GM12878 (cell line): ENCODE measurements at regions not wholly inside any gene's neighbourhood (a gene's known extent, or its start where the extent isn't known, plus 50 kb on each side); places are given as distances from the start of the nearest gene placed in this dataset.
"Not testable (repeated sequence)": the region's sequence is repeated elsewhere in the genome, so short reads cannot be mapped to it uniquely, and the experiment has no call there.

Experiments
- ATAC-seq: fragments of 200-7000 bp; cut with Tn5 transposase; 3 replicates; pipeline ENCODE4 v1.9.1; 2020; ENCODE audit warnings: mild to moderate bottlenecking, moderate library complexity
- BruUV-seq: library from RNA; stranded (reverse); fragments of 400-500 nt; replicated peaks from 2 replicates; lab custom pipeline; 2021; lab: Mats Ljungman, UMichigan
- CTCF ChIA-PET: fragments of 300-600 bp; sonication (Branson Sonifier 250); formaldehyde crosslinking; extraction: SDS; loops from one replicate; lab custom pipeline; 2021; ENCODE audit warnings: inconsistent platforms; lab: Yijun Ruan, JAX
- POLR2A ChIA-PET: fragments of 350-600 bp; formaldehyde crosslinking; extraction: SDS; loops from one replicate; lab custom pipeline; 2021; ENCODE audit warnings: inconsistent platforms; lab: Charles Lee
- RAD21 ChIA-PET: fragments of 300-600 bp; sonication (Branson Sonifier 250); formaldehyde crosslinking; loops from one replicate; lab custom pipeline; 2023; ENCODE audit warnings: antibody characterized with exemption; ENCODE audit not compliant: unreplicated experiment; lab: Charles Lee
- SMC1A ChIA-PET: fragments of 300-600 bp; sonication (Branson Sonifier 250); formaldehyde crosslinking; loops from one replicate; lab custom pipeline; 2023; ENCODE audit not compliant: unreplicated experiment, uncharacterized antibody; lab: Charles Lee
- DNase-seq: peaks from one replicate; pipeline ENCODE4 v3.0.0-alpha.2; 2011; ENCODE audit warnings: low read depth, low spot score
- FAIRE-seq: peaks from 3 replicates; lab custom pipeline; 2011; peaks lifted over from hg19 to GRCh38; lab: Jason Lieb, UNC
- H2AFZ ChIP-seq: 2 replicates; pipeline ENCODE4 v1.6.0; 2011; ENCODE audit warnings: low read depth, low read length, control low read depth; ENCODE audit not compliant: control insufficient read depth
- H3K27ac ChIP-seq: 2 replicates; pipeline ENCODE4 v1.5.1; 2011; ENCODE audit warnings: control low read depth; ENCODE audit not compliant: control insufficient read depth, insufficient read depth
- H3K27me3 ChIP-seq, 2 experiments: replicated peaks in 1 of 2; 2 replicates each; pipeline versions ENCODE4 v1.6.0 to v1.6.1; 2011; ENCODE audit warnings: low read length in 1 of 2; ENCODE audit not compliant: control insufficient read depth in 2 of 2, insufficient read depth in 2 of 2
- H3K36me3 ChIP-seq, 2 experiments: 2 replicates each; pipeline ENCODE4 v1.5.1; 2011; ENCODE audit warnings: low read length in 1 of 2; ENCODE audit not compliant: control insufficient read depth in 2 of 2, insufficient read depth in 2 of 2
- H3K4me1 ChIP-seq: 2 replicates; pipeline ENCODE4 v1.6.1; 2011; ENCODE audit warnings: mild to moderate bottlenecking, low read length, moderate library complexity, mixed read lengths; ENCODE audit not compliant: control insufficient read depth, insufficient read depth
- H3K4me2 ChIP-seq: 2 replicates; pipeline ENCODE4 v1.6.0; 2011; ENCODE audit warnings: control low read depth; ENCODE audit not compliant: control insufficient read depth, insufficient read depth
- H3K4me3 ChIP-seq: fragments of 200-600 bp; sonication (generic); 2 replicates; pipeline ENCODE4 v1.5.1; 2016
- H3K79me2 ChIP-seq: 2 replicates; pipeline ENCODE4 v1.6.0; 2011; ENCODE audit warnings: low read length; ENCODE audit not compliant: control insufficient read depth, insufficient read depth
- H3K9ac ChIP-seq: 2 replicates; pipeline ENCODE4 v1.8.0; 2011; ENCODE audit warnings: low read length, control low read depth, mixed read lengths; ENCODE audit not compliant: control insufficient read depth, insufficient read depth
- H3K9me3 ChIP-seq: replicated peaks from 3 replicates; pipeline ENCODE4 v1.5.1; 2011; ENCODE audit warnings: mild to moderate bottlenecking, low read length; ENCODE audit not compliant: control insufficient read depth, insufficient read depth
- H4K20me1 ChIP-seq: 2 replicates; pipeline ENCODE4 v1.6.0; 2011; ENCODE audit not compliant: control insufficient read depth, insufficient read depth
- ATF7 ChIP-seq: fragments of 450-650 bp; IDR thresholded peaks from 2 replicates; pipeline ENCODE4 v1.6.1; 2016; ENCODE audit warnings: low read depth, mild to moderate bottlenecking
- CHD2 ChIP-seq: IDR thresholded peaks from 2 replicates; pipeline ENCODE4 v1.6.1; 2011; ENCODE audit warnings: low read depth, low read length, improper control_type of control experiment, borderline replicate concordance
- NFYA ChIP-seq: IDR thresholded peaks from 2 replicates; pipeline ENCODE4 v1.6.1; 2011; ENCODE audit warnings: low read depth, mild to moderate bottlenecking, low read length, improper control_type of control experiment, borderline replicate concordance
- NFYB ChIP-seq: IDR thresholded peaks from 2 replicates; pipeline ENCODE4 v1.6.1; 2011; ENCODE audit warnings: low read depth, mild to moderate bottlenecking, low read length, improper control_type of control experiment, moderate library complexity; ENCODE audit not compliant: insufficient read depth
- WGBS: methylation state at CpG from one replicate; pipeline ENCODE4 v1.1.6; 2016; ENCODE audit warnings: low lambda C conversion rate; ENCODE audit not compliant: insufficient replicate concordance, insufficient coverage; ENCODE audit errors: missing lambda C conversion rate; 5-methylcytosine and 5-hydroxymethylcytosine counted together
- in situ Hi-C: fragments of 300-500 bp; cut with MboI; formaldehyde crosslinking; loops from 9 replicates; pipeline ENCODE4 v1.14.3; 2018; ENCODE audit warnings: mixed read lengths
- intact Hi-C: fragments of 100-400 bp; cut with micrococcal nuclease; formaldehyde crosslinking; loops from one replicate; pipeline ENCODE4 v1.14.2; 2022; ENCODE audit not compliant: unreplicated experiment

DNA sequence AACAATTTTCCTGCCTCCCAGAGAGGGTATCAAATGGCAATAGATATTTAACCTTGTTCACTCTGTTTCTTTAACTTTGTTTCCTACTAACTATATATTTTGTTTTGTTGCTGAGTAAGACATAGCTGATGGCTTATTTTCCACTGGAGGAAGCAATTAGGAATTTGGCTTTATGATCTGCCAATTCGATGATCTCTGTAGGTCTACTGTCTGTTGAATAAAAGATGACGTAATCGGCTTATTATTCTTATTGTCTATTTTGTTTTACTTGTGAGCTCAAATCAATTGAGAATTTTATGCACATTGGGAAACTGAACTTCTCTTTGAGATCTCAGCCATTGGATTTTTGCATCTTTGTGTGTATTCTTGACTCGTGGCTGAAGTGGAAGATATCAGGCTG is 862.6 kb downstream of the EFNB2 start:
- H3K79me2 ChIP-seq, result no peaks in the 10 kb centered on the region
- no peaks in the 10 kb centered on the region for H3K27me3 ChIP-seq
- intact Hi-C loops (no loop called here), in situ Hi-C loops (no loop called here)
- ChIA-PET RAD21 (no interaction called here), CTCF (no interaction called here), POLR2A (no interaction called here), SMC1A (no interaction called here)
- DNase-seq (no peak), FAIRE-seq (no peak), ATAC-seq (no peak)
- no peak overlapping the region for H3K27ac ChIP-seq
- H3K9me3 ChIP-seq, result no peaks in the 10 kb centered on the region
- TF ChIP-seq ATF7 (peak; percentile 53; the same call in 1 of the 2 replicates), CHD2 (no peak), NFYB (no peak), NFYA (no peak)
- H3K4me2 ChIP-seq, result no peak overlapping the region
- H3K4me3 ChIP-seq, result no peak overlapping the region
- BruUV-seq, result no TSS peak
- no peak overlapping the region for H2AFZ ChIP-seq
- 44% methylated on average over 4 of the region's 4 CpGs for WGBS
- H3K36me3 ChIP-seq, result no peaks in the 10 kb centered on the region
- no peak overlapping the region for H3K9ac ChIP-seq
- no peaks in the 10 kb centered on the region for H3K4me1 ChIP-seq
- H4K20me1 ChIP-seq, result no peaks in the 10 kb centered on the region

- POLR2A ChIA-PET, H3K4me2 ChIP-seq, H3K9ac ChIP-seq, SMC1A ChIA-PET, H3K4me1 ChIP-seq, H3K79me2 ChIP-seq, H3K27ac ChIP-seq, BruUV-seq, H3K27me3 ChIP-seq, CTCF ChIA-PET, ATAC-seq, H4K20me1 ChIP-seq, H3K36me3 ChIP-seq, H3K9me3 ChIP-seq, H3K4me3 ChIP-seq, intact Hi-C loops, DNase-seq, in situ Hi-C loops, FAIRE-seq, H2AFZ ChIP-seq: not testable (repeated sequence)
- RAD21 ChIA-PET, result interaction anchor here (0.7 kb wide), 1 partner anchor 139 kb away, joined by 3 read pairs; no protein-coding TSS in a partner anchor
- WGBS, result 23% methylated on average over 9 of the region's 9 CpGs
These were observed 864.3 kb downstream of the EFNB2 start for GRCh38 chr13:105671131-105671530.
